ENCODE measurements at regions not wholly inside any gene's neighbourhood (a gene's known extent, or its start where the extent isn't known, plus 50 kb on each side); places are given as distances from the start of the nearest gene placed in this dataset.

DNA sequence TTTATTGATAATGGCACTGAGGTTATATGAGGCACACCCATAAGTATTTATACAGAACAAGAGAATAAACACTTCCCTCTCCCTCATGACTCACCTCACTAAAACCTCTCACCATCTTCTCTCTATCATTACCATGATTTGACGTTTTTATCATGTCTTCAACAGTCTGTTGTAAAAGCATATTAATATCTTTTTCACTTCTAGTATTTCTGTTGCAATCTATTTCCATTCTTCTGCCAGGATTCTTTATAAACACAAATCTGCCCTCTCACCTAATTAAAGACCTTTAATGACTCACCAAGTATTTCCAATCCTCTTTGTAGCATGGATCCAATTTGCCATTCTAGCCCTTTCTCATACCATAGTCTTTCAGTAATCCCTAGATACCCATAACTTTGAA, 527.7 kb downstream of the SLC16A7 start:
- no peaks in the 10 kb centered on the region for H3K4me1 ChIP-seq (ENCODE audit: low read length)
- H3K4me3 ChIP-seq (ENCODE audit: low read length): no peak overlapping the region
- no peaks in the 10 kb centered on the region for H3K27me3 ChIP-seq (ENCODE audit: low read depth, low read length)
- no peak overlapping the region for H3K9ac ChIP-seq (ENCODE audit: low read length)
- no peaks in the 10 kb centered on the region for H3K36me3 ChIP-seq (replicated peaks; ENCODE audit: low read depth, low read length)
- no peak overlapping the region for H3K27ac ChIP-seq (ENCODE audit: low read length)
- H3K9me3 ChIP-seq (ENCODE audit: insufficient read depth, low read length): no peaks in the 10 kb centered on the region
- H3K79me2 ChIP-seq (ENCODE audit: low read length): no peaks in the 10 kb centered on the region
- H4K20me1 ChIP-seq (ENCODE audit: insufficient read depth, low read length): no peaks in the 10 kb centered on the region
- H2AFZ ChIP-seq (ENCODE audit: low read depth, low read length): no peak overlapping the region
- H3K4me2 ChIP-seq (ENCODE audit: low read length): no peak overlapping the region
- TF ChIP-seq EZH2phosphoT487 (IDR thresholded peaks at IDR 0.05; ENCODE audit: low read depth) (no peak), CTCF (IDR thresholded peaks at IDR 0.05; ENCODE audit: low read depth, low read length) (no peak)

GRCh38 chr12:60137513-60137912, 541.7 kb downstream of the SLC16A7 start:
- H3K4me2 ChIP-seq (ENCODE audit: low read length): no peak overlapping the region
- no peaks in the 10 kb centered on the region for H3K36me3 ChIP-seq (replicated peaks; ENCODE audit: low read depth, low read length)
- H3K9me3 ChIP-seq (ENCODE audit: insufficient read depth, low read length): no peaks in the 10 kb centered on the region
- H3K9ac ChIP-seq (ENCODE audit: low read length): no peak overlapping the region
- no peak overlapping the region for H2AFZ ChIP-seq (ENCODE audit: low read depth, low read length)
- H3K79me2 ChIP-seq (ENCODE audit: low read length): no peaks in the 10 kb centered on the region
- H4K20me1 ChIP-seq (ENCODE audit: insufficient read depth, low read length): no peaks in the 10 kb centered on the region
- H3K4me1 ChIP-seq (ENCODE audit: low read length): no peaks in the 10 kb centered on the region
- H3K4me3 ChIP-seq (ENCODE audit: low read length): no peak overlapping the region
- TF ChIP-seq EZH2phosphoT487 (IDR thresholded peaks at IDR 0.05; ENCODE audit: low read depth) (no peak), CTCF (IDR thresholded peaks at IDR 0.05; ENCODE audit: low read depth, low read length) (no peak)
- H3K27ac ChIP-seq (ENCODE audit: low read length): no peak overlapping the region
- H3K27me3 ChIP-seq (ENCODE audit: low read depth, low read length): no peaks in the 10 kb centered on the region

DNA sequence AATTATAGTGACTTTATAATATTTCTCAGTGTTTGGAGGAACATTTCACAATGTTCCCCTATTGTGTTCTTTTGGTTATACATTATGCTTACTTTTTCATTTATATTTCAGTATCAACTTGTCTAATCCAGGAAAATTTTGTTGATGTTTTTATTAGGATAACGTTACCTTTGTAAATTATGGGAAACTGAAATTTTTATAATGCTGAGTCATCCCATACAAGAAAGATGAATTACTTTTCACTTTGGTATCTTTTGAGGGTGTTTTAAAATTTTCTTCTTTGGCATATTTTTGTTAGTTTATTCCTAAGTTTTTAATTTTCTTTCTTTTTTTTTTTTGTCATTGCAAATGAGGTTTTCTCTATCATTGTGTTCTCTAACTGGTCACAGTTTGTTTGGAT, 542.7 kb downstream of the SLC16A7 start:
- Histone ChIP-seq H3K27me3 (ENCODE audit: low read depth, low read length) (no peaks in the 10 kb centered on the region), H3K9me3 (ENCODE audit: insufficient read depth, low read length) (no peaks in the 10 kb centered on the region), H3K9ac (ENCODE audit: low read length) (no peak overlapping the region), H3K27ac (ENCODE audit: low read length) (no peak overlapping the region), H2AFZ (ENCODE audit: low read depth, low read length) (no peak overlapping the region), H4K20me1 (ENCODE audit: insufficient read depth, low read length) (no peaks in the 10 kb centered on the region), H3K79me2 (ENCODE audit: low read length) (no peaks in the 10 kb centered on the region), H3K36me3 (replicated peaks; ENCODE audit: low read depth, low read length) (no peaks in the 10 kb centered on the region), H3K4me2 (ENCODE audit: low read length) (no peak overlapping the region), H3K4me3 (ENCODE audit: low read length) (no peak overlapping the region), H3K4me1 (ENCODE audit: low read length) (no peaks in the 10 kb centered on the region)
- no peak for TF ChIP-seq EZH2phosphoT487 (IDR thresholded peaks at IDR 0.05; ENCODE audit: low read depth)
- TF ChIP-seq CTCF (IDR thresholded peaks at IDR 0.05; ENCODE audit: low read depth, low read length): no peak

- TF ChIP-seq EZH2phosphoT487 (IDR thresholded peaks at IDR 0.05; ENCODE audit: low read depth): no peak
- no peak for TF ChIP-seq CTCF (IDR thresholded peaks at IDR 0.05; ENCODE audit: low read depth, low read length)
- Histone ChIP-seq H4K20me1 (ENCODE audit: insufficient read depth, low read length) (no peaks in the 10 kb centered on the region), H2AFZ (ENCODE audit: low read depth, low read length) (no peak overlapping the region), H3K4me2 (ENCODE audit: low read length) (no peak overlapping the region), H3K27ac (ENCODE audit: low read length) (no peak overlapping the region), H3K27me3 (ENCODE audit: low read depth, low read length) (no peaks in the 10 kb centered on the region), H3K36me3 (replicated peaks; ENCODE audit: low read depth, low read length) (no peaks in the 10 kb centered on the region), H3K4me3 (ENCODE audit: low read length) (no peak overlapping the region), H3K9me3 (ENCODE audit: insufficient read depth, low read length) (no peaks in the 10 kb centered on the region), H3K79me2 (ENCODE audit: low read length) (no peaks in the 10 kb centered on the region), H3K4me1 (ENCODE audit: low read length) (no peaks in the 10 kb centered on the region), H3K9ac (ENCODE audit: low read length) (no peak overlapping the region)
These were observed 548.6 kb downstream of the SLC16A7 start for GRCh38 chr12:60144395-60144794.

Data from OCI-LY3 (cell line).